Panc1 (cell line): ENCODE measurements at regions not wholly inside any gene's neighbourhood (a gene's known extent, or its start where the extent isn't known, plus 50 kb on each side); places are given as distances from the start of the nearest gene placed in this dataset.

Source experiments
- ATAC-seq: fragments of 200-7000 bp; cut with Tn5 transposase; 2 replicates; pipeline ENCODE4 v1.9.1; 2020; ENCODE audit warnings: mild to moderate bottlenecking, moderate library complexity
- BruUV-seq: library from RNA; stranded (reverse); fragments of 400-500 nt; replicated peaks from 2 replicates; lab custom pipeline; 2021; lab: Mats Ljungman, UMichigan
- CTCF ChIA-PET: fragments of 300-600 bp; sonication (Branson Sonifier 250); formaldehyde crosslinking; loops from one replicate; lab custom pipeline; 2022; ENCODE audit warnings: antibody characterized with exemption; lab: Charles Lee
- POLR2A ChIA-PET: fragments of 300-600 bp; sonication (Branson Sonifier 250); formaldehyde crosslinking; loops from one replicate; lab custom pipeline; 2022; ENCODE audit warnings: antibody characterized with exemption; lab: Charles Lee
- DNase-seq: peaks from one replicate; pipeline ENCODE4 v3.0.0-alpha.2; 2010; ENCODE audit warnings: low read depth, low spot score
- H3K27ac ChIP-seq: 2 replicates; pipeline ENCODE4 v1.5.1; 2011; ENCODE audit warnings: mild to moderate bottlenecking, low read length, inconsistent platforms
- H3K27me3 ChIP-seq: fragments of 200-500 bp; sonication (Bioruptor generic); 2 replicates; pipeline ENCODE4 v1.6.0; 2014; ENCODE audit warnings: low read length, inconsistent platforms; ENCODE audit not compliant: control insufficient read depth, insufficient read depth
- H3K36me3 ChIP-seq: fragments of 200-500 bp; sonication (Bioruptor generic); 2 replicates; pipeline ENCODE4 v1.5.1; 2014; ENCODE audit warnings: inconsistent platforms, mild to moderate bottlenecking, low read length, moderate library complexity; ENCODE audit not compliant: control insufficient read depth, insufficient read depth
- H3K4me1 ChIP-seq: 2 replicates; pipeline ENCODE4 v1.5.1; 2011; ENCODE audit warnings: inconsistent platforms, mild to moderate bottlenecking, low read length, moderate library complexity; ENCODE audit not compliant: control insufficient read depth, insufficient read depth
- H3K4me3 ChIP-seq, 2 experiments: 2 replicates each; pipeline ENCODE4 v1.5.1; 2011 to 2012; ENCODE audit warnings: low read depth in 2 of 2, low read length in 2 of 2, mild to moderate bottlenecking in 2 of 2, inconsistent platforms in 1 of 2, moderate library complexity in 1 of 2
- H3K9me3 ChIP-seq: fragments of 200-500 bp; sonication (Bioruptor generic); 2 replicates; pipeline ENCODE4 v1.5.1; 2014; ENCODE audit warnings: low read depth, mild to moderate bottlenecking, inconsistent platforms, low read length, moderate library complexity; ENCODE audit not compliant: control insufficient read depth, insufficient read depth
- POLR2AphosphoS5 ChIP-seq: IDR thresholded peaks from 2 replicates; pipeline ENCODE4 v1.6.1; 2012; ENCODE audit warnings: mild to moderate bottlenecking, low read depth, low read length, moderate library complexity
- SIN3A ChIP-seq: IDR thresholded peaks from 2 replicates; pipeline ENCODE4 v1.6.1; 2012; ENCODE audit warnings: low read depth, mild to moderate bottlenecking, low read length, moderate library complexity, borderline replicate concordance; ENCODE audit not compliant: insufficient read depth
- TCF7L2 ChIP-seq: IDR thresholded peaks from 2 replicates; pipeline ENCODE4 v1.6.1; 2011; ENCODE audit warnings: mild to moderate bottlenecking, low read depth, low read length, inconsistent platforms
- in situ Hi-C: cut with HindIII; loops from 2 replicates; pipeline ENCODE4 v1.10.0; 2016; ENCODE audit warnings: low sequenced_read_pairs, low pct_unique_long_range_greater_than_20kb
- intact Hi-C: fragments of 100-400 bp; cut with micrococcal nuclease; formaldehyde crosslinking; loops from one replicate; pipeline ENCODE4 v1.10.0; 2022; ENCODE audit not compliant: unreplicated experiment
- TF ChIP-seq, protein P1 (sequence below): fragments of 450-650 bp; IDR thresholded peaks from 2 replicates; pipeline ENCODE4 v1.5.1; 2017; ENCODE audit warnings: mild to moderate bottlenecking
- TF ChIP-seq, protein P2 (sequence below), 2 experiments: IDR thresholded peaks; 2 replicates each; pipeline ENCODE4 v1.6.1; 2011 to 2012; ENCODE audit warnings: low read depth in 2 of 2, control low read depth in 1 of 2, low read length in 1 of 2, mild to moderate bottlenecking in 1 of 2, moderate library complexity in 1 of 2; ENCODE audit not compliant: insufficient read depth in 1 of 2

DNA sequence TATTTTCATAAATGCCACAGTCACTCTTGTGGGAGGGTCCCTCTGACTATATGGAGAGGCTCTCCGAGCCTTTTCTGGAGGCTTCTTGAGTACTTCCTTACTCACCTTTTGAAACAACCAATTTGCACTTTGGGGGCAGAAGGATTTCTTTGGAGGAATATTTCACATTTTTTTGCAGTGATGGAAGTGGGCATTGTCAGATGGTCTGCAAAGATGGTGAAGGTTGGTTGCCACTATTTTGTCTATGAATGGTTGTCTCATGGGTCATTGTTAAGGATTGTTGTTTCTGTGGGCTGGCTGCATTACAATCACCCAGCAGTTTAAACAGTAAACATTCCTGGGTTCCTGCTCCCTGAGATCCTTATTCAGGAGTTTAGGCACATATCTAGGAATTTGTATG is 388.2 kb downstream of the TMEM135 start:
- peaks cover 8% of the 10 kb centered on the region for H3K27me3 ChIP-seq
- no peaks in the 10 kb centered on the region for H3K9me3 ChIP-seq
- in situ Hi-C loops = no loop called here
- TF ChIP-seq, protein P1, sequence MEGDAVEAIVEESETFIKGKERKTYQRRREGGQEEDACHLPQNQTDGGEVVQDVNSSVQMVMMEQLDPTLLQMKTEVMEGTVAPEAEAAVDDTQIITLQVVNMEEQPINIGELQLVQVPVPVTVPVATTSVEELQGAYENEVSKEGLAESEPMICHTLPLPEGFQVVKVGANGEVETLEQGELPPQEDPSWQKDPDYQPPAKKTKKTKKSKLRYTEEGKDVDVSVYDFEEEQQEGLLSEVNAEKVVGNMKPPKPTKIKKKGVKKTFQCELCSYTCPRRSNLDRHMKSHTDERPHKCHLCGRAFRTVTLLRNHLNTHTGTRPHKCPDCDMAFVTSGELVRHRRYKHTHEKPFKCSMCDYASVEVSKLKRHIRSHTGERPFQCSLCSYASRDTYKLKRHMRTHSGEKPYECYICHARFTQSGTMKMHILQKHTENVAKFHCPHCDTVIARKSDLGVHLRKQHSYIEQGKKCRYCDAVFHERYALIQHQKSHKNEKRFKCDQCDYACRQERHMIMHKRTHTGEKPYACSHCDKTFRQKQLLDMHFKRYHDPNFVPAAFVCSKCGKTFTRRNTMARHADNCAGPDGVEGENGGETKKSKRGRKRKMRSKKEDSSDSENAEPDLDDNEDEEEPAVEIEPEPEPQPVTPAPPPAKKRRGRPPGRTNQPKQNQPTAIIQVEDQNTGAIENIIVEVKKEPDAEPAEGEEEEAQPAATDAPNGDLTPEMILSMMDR = no peak
- TF ChIP-seq TCF7L2 (no peak), POLR2AphosphoS5 (no peak), SIN3A (no peak)
- TF ChIP-seq, protein P2, sequence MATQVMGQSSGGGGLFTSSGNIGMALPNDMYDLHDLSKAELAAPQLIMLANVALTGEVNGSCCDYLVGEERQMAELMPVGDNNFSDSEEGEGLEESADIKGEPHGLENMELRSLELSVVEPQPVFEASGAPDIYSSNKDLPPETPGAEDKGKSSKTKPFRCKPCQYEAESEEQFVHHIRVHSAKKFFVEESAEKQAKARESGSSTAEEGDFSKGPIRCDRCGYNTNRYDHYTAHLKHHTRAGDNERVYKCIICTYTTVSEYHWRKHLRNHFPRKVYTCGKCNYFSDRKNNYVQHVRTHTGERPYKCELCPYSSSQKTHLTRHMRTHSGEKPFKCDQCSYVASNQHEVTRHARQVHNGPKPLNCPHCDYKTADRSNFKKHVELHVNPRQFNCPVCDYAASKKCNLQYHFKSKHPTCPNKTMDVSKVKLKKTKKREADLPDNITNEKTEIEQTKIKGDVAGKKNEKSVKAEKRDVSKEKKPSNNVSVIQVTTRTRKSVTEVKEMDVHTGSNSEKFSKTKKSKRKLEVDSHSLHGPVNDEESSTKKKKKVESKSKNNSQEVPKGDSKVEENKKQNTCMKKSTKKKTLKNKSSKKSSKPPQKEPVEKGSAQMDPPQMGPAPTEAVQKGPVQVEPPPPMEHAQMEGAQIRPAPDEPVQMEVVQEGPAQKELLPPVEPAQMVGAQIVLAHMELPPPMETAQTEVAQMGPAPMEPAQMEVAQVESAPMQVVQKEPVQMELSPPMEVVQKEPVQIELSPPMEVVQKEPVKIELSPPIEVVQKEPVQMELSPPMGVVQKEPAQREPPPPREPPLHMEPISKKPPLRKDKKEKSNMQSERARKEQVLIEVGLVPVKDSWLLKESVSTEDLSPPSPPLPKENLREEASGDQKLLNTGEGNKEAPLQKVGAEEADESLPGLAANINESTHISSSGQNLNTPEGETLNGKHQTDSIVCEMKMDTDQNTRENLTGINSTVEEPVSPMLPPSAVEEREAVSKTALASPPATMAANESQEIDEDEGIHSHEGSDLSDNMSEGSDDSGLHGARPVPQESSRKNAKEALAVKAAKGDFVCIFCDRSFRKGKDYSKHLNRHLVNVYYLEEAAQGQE (IDR thresholded peaks at IDR 0.05; ENCODE audit: insufficient read depth in 1 of 2, low read depth in 2 of 2, low read length in 1 of 2) = no peak
- ATAC-seq (no peak), DNase-seq (no peak)
- H3K4me3 ChIP-seq = no peak overlapping the region
- H3K27ac ChIP-seq = no peak overlapping the region
- ChIA-PET CTCF (no interaction called here), POLR2A (no interaction called here)
- no peaks in the 10 kb centered on the region for H3K36me3 ChIP-seq
- H3K4me1 ChIP-seq = no peaks in the 10 kb centered on the region
- intact Hi-C loops = loop anchor here (10.0 kb wide), 1 partner anchor 481 kb away; no protein-coding TSS in a partner anchor
- no TSS peak for BruUV-seq

DNA sequence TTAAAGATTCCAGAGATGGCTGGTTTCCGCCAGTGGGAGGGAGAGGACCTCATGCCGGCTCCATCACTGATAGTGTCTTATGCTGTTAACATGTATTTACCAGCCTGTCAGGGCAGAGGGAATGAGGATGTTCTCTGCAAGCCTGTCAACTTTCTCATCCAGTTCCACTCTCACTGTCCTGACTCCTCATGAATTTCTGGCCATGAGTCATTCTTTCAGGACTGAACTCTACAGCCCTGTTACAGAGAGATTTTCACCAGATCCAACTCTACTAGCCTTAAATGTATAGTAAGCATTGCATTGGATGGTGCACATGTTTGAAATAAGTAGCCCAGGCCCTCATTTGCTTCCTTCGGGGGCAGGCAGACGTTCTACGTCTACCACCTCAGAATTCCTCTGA is 387.7 kb downstream of the TMEM135 start:
- ATAC-seq = no peak
- BruUV-seq = no TSS peak
- intact Hi-C loops = loop anchor here (10.0 kb wide), 1 partner anchor 481 kb away; no protein-coding TSS in a partner anchor
- H3K36me3 ChIP-seq = no peaks in the 10 kb centered on the region
- DNase-seq = no peak
- H3K27me3 ChIP-seq = peaks cover 8% of the 10 kb centered on the region
- no peaks in the 10 kb centered on the region for H3K4me1 ChIP-seq
- H3K9me3 ChIP-seq = no peaks in the 10 kb centered on the region
- ChIA-PET CTCF (interaction anchor here (0.7 kb wide), 1 partner anchor 105 kb away, joined by 3 read pairs; no protein-coding TSS in a partner anchor), POLR2A (no interaction called here)
- TF ChIP-seq TCF7L2 = no peak
- no peak overlapping the region for H3K4me3 ChIP-seq
- in situ Hi-C loops = no loop called here
- no peak overlapping the region for H3K27ac ChIP-seq

DNA sequence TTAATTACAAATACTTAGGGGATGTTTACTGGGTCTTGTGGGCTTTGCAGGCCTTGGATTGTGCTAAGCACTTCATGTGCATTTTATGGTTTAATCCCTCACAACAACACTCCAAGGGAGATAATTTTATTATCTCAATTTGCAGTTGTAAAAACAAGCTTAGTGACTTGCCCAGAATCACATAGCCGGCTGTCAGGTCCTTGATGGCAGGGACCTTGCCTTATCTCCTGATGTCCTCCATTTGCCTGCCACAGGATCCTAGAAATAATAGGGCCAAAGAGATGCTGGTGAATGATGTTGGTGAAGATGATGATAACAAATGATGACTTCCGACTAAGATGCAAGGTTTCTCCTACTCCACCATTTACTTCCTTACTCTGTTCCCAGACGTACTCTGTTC is 385.4 kb downstream of the TMEM135 start:
- POLR2A ChIA-PET = no interaction called here
- CTCF ChIA-PET = interaction anchor here (1.2 kb wide), 1 partner anchor 484 kb away, joined by 3 read pairs; no protein-coding TSS in a partner anchor

More for the DNA sequence above, 385.4 kb downstream of the TMEM135 start:
- no TSS peak for BruUV-seq
- Histone ChIP-seq H3K4me3 (no peak overlapping the region), H3K4me1 (no peaks in the 10 kb centered on the region), H3K9me3 (no peaks in the 10 kb centered on the region), H3K27me3 (peaks cover 13% of the 10 kb centered on the region), H3K27ac (no peak overlapping the region), H3K36me3 (no peaks in the 10 kb centered on the region)
- DNase-seq (no peak), ATAC-seq (no peak)
- intact Hi-C loops = loop anchor here (10.0 kb wide), 1 partner anchor 478 kb away; no protein-coding TSS in a partner anchor
- in situ Hi-C loops = no loop called here
- TF ChIP-seq, protein P2 (IDR thresholded peaks at IDR 0.05; ENCODE audit: insufficient read depth in 1 of 2, low read depth in 2 of 2, low read length in 1 of 2) = no peak
- TF ChIP-seq POLR2AphosphoS5 (no peak), SIN3A (no peak), TCF7L2 (no peak)
- TF ChIP-seq, protein P1 = no peak
